MG63 (cell line): ENCODE measurements at regions not wholly inside any gene's neighbourhood (a gene's known extent, or its start where the extent isn't known, plus 50 kb on each side); places are given as distances from the start of the nearest gene placed in this dataset.
A peak's percentile ranks its signal among the peaks of the same experiment; 100 is the strongest.

Source experiments
- DNase-seq: peaks from one replicate; pipeline ENCODE4 v3.0.0-alpha.2; 2020
- H3K27me3 ChIP-seq: fragments of 250-450 bp; sonication (Bioruptor Pico); 2 replicates; pipeline ENCODE4 v1.5.1; 2020; ENCODE audit warnings: mild to moderate bottlenecking, moderate library complexity
- H3K36me3 ChIP-seq: fragments of 250-450 bp; sonication (Bioruptor Pico); 2 replicates; pipeline ENCODE4 v1.5.1; 2020; ENCODE audit warnings: mild to moderate bottlenecking, moderate library complexity
- H3K4me3 ChIP-seq: fragments of 250-450 bp; sonication (Bioruptor Pico); 2 replicates; pipeline ENCODE4 v1.5.1; 2020; ENCODE audit warnings: mild to moderate bottlenecking, moderate library complexity
- H3K9me3 ChIP-seq: fragments of 250-450 bp; sonication (Bioruptor Pico); 2 replicates; pipeline ENCODE4 v1.5.1; 2020; ENCODE audit warnings: mild to moderate bottlenecking, moderate library complexity

DNA sequence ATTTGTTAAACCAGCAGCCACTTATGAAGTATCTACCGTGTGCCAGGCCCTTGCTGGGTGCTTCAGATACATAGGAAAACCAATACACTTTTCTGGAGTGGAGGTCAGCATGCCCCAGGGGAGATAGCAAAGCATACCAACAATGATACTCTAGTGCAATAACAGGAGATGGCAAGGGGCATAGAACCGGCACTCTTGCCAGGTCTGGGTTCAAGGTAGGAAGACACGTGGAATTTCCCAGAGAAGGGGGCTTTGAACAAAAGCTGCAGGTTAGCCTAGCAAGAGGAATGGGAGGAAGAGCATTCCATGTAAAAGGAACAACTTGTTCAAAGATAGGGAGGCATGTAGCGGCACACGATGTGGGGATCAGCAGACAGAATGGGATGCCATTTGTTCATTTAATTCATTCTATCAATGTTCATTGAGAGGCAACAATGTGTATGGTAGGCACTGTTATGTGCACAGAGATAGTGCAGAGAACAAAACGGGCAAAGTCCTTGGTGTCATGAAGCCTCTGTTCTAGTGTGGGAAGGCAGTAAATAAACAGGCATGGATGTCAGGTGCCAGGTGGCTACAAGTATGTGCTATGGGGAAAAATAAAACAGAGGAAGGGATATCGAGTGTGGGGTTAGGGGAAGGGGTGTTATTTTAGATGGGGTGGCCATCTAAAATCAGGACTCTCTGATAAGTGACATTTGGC lies 162.6 kb upstream of the E2F8 start:
- Histone ChIP-seq H3K4me3 (no peak overlapping the region), H3K36me3 (no peaks in the 10 kb centered on the region), H3K27me3 (no peaks in the 10 kb centered on the region), H3K9me3 (no peaks in the 10 kb centered on the region)
- no peak for DNase-seq

DNA sequence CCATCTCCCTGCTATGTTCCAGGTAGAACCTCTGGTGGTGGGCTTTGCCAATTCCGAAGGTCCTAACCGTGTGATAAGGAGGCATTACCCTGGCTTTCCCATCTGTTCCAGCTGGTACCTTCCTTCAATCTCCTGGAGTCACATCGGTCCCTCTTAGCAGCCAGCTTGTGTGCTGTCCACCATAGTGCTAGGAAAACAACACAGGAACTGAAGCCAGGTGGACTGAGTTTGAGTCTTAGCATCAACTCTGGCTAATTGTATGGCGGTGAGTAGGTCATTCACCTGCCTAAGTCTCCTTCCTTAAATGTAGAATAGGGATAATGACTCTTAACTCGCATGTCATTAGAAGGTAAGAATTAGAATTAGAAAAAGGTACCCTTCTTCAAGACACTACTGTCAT lies 159.6 kb upstream of the E2F8 start:
- no peaks in the 10 kb centered on the region for H3K9me3 ChIP-seq
- H3K36me3 ChIP-seq: no peaks in the 10 kb centered on the region
- H3K27me3 ChIP-seq: no peaks in the 10 kb centered on the region
- DNase-seq: no peak
- no peak overlapping the region for H3K4me3 ChIP-seq

DNA sequence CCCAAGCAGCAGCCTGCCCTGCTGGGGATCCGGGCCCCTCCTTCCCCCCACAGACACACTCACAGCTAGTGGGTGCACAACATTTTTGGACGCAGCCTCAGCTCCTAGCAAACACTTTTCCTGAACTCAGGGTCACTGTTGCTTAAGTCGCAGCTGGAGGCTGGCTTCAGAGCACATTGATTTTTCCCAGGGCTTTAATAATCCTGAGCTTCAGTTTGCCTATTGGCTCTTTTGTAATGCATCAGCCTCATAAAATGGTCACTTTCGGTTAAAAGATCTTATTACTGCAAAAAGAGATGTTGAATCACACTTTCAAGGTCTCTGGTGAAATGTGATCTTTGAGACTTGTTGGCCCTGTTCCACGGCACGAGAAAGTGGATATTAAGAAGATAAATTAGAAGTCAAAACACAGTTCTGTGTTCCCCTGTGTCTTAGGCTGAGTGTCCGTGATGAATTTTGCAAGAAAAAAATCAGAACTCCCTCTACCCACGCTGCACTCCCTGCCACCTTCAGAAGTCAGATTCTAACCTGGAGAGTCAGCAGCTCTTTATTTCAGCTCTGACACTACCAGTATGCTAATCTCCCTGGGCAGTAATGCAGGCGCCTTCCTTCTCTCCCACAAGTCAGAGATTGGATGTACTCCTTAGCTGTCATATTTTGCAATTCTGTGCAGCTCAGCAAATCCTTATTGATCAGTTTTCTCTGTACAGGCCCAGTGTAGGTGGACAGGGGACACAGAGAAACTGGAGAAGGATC lies 158.2 kb upstream of the E2F8 start:
- peak; percentile 52 for DNase-seq
- Histone ChIP-seq H3K9me3 (no peaks in the 10 kb centered on the region), H3K27me3 (no peaks in the 10 kb centered on the region), H3K4me3 (no peak overlapping the region), H3K36me3 (no peaks in the 10 kb centered on the region)

DNA sequence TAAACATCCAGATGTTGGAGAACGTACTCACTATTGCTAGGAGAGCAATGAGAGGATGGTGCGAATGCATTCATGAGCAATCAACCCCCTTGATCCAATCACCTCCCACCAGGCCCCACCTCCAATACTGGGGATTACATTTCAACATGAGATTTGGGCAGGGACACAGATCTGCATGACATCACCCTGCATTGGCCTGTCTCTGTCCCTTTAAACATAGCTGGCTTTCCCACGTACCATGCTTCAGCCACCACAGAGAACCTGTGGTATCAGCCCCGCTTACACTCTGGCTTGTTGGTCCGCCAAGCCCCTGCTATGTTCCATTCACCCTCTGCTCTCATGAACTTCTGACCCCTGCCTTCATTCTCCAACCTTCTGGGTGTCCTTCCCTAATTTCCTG lies 157.5 kb upstream of the E2F8 start:
- Histone ChIP-seq H3K4me3 (no peak overlapping the region), H3K9me3 (no peaks in the 10 kb centered on the region), H3K36me3 (no peaks in the 10 kb centered on the region), H3K27me3 (no peaks in the 10 kb centered on the region)
- DNase-seq: no peak

DNA sequence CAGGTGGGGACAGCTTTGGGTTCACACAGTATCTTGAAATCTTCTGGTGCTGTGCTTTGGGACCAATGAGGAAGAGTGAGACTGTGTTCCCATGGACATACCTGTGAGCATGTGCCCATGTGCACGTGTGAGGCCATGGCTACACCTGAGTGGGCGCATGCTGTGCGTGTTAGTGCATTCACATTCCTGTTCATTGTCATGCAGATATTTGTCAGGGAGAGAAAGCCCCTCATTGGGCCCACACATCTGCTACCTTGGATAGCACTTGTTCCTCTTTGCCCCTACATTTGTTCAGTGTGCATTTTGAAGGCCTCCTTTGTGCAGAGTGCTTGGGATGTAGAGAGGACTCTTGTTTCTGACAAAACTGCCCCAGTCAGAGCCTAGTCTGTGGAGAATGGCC lies 154.3 kb upstream of the E2F8 start:
- Histone ChIP-seq H3K9me3 (no peaks in the 10 kb centered on the region), H3K36me3 (no peaks in the 10 kb centered on the region), H3K27me3 (no peaks in the 10 kb centered on the region), H3K4me3 (no peak overlapping the region)
- DNase-seq: no peak

DNA sequence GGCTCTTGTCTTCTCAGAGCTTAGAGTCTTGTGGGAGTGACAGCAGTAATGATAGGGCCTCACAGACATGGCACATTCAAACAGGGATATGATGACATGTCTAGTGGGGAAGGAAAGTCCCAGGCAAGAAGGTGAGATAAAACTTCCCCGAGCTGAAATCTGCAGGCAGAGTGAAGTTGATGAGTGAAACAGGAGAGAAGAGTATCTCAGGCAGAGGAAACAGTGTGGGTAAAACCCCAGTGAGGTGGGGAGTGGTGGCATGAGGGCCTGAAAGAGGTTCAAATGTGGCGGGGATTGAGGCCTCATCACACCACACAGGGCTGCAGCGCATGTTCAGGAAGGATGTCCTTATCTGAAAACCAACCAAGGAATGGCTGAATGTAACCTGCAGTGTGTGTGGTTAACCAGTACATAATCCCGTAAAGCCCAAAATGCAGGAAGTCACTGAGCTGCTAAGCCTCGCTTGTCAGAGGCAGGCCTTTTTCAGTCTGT lies 153.8 kb upstream of the E2F8 start:
- Histone ChIP-seq H3K36me3 (no peaks in the 10 kb centered on the region), H3K27me3 (no peaks in the 10 kb centered on the region), H3K4me3 (no peak overlapping the region), H3K9me3 (no peaks in the 10 kb centered on the region)
- DNase-seq: no peak

DNA sequence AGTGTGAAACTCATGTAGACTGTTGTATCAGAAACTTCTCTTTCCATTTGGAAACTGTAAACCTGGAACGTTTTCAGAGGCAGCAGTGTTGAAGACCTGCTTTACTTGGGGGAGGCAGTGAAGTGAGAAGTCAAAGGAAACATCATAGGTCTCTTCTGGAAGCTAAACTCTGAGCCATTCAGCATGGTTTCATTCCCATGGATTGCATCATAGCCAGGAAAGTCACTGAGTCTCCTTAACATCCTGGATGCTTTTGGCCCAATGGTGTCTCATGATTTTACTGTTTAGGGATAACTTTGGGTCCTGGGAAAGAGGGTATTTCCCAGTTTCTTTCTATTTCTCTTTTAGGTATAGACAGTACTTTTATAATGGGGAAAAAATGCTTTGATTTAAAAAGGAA lies 153.2 kb upstream of the E2F8 start:
- H3K36me3 ChIP-seq: no peaks in the 10 kb centered on the region
- H3K27me3 ChIP-seq: no peaks in the 10 kb centered on the region
- no peak overlapping the region for H3K4me3 ChIP-seq
- H3K9me3 ChIP-seq: no peaks in the 10 kb centered on the region
- no peak for DNase-seq

DNA sequence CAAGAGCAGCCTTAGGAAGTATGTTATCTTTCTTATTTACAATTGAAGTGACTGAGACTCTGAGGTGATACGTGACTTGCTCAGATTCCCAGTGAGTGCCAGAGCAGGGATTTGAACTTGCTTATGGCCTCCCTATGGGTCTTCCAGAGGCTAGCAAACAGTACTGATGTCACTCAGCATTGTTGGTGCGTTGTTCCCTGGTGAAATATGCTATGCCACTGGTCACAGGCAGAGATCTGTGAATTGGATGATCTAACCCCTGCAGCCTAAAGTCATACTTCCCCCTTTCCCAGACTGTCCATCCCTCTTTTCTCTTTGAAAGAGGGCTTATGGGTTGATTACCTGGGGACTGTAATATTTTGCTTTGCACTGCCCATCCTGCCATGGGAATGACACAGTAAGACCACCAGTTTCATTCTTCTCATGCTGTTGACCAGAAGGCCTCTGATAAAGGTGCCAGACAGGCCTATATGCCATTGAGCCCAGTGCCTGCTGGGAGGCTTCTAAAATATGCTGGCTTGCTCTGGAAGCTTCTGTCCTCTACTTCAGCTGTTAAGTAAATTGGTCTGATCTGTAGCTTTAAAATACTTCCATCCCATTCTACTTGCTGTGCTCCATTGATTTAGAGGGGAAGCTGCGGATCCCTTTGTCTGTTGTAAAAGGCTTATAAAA lies 152.2 kb upstream of the E2F8 start:
- DNase-seq: no peak
- Histone ChIP-seq H3K27me3 (no peaks in the 10 kb centered on the region), H3K9me3 (no peaks in the 10 kb centered on the region), H3K36me3 (no peaks in the 10 kb centered on the region), H3K4me3 (no peak overlapping the region)

DNA sequence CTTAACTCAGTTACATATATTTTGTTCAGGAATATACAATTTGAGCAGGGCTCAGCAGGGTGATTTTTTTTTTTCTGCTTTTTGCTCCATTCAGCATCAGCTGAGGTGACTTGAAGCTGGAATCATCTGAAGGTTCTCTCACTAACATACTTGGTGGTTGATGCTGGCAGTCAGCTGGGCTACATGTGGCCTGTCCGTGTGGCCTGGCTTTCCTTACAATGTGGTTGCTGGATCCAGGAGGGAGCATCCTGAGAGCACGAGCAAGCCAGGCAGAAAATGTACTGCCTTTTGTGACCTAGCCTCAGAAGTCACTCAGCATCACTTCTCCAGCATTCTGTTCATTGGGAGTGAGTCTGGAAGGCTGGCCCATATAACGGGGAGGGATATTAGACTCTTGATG lies 151.6 kb upstream of the E2F8 start:
- H3K36me3 ChIP-seq: no peaks in the 10 kb centered on the region
- H3K4me3 ChIP-seq: no peak overlapping the region
- DNase-seq: no peak
- H3K9me3 ChIP-seq: no peaks in the 10 kb centered on the region
- H3K27me3 ChIP-seq: no peaks in the 10 kb centered on the region

DNA sequence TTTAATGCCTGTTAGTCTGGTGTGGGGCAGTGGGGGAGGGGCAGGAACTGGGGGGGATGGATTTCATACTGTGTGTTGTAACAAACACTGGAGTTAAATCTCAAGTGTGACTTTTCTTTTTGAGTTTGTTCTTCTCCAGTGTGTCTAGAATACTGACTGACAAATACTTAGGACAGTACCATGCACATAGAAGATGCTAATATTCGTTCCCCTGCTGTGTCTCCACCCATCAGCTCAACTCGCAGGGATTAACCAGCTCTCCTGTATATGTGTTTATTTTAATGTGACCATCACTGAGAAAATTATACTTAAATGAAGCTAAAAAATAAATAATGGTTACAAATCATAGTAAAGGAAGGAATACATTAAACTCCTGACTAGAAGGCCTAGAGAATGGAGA lies 150.9 kb upstream of the E2F8 start:
- no peaks in the 10 kb centered on the region for H3K36me3 ChIP-seq
- H3K27me3 ChIP-seq: no peaks in the 10 kb centered on the region
- no peaks in the 10 kb centered on the region for H3K9me3 ChIP-seq
- no peak overlapping the region for H3K4me3 ChIP-seq
- no peak for DNase-seq

DNA sequence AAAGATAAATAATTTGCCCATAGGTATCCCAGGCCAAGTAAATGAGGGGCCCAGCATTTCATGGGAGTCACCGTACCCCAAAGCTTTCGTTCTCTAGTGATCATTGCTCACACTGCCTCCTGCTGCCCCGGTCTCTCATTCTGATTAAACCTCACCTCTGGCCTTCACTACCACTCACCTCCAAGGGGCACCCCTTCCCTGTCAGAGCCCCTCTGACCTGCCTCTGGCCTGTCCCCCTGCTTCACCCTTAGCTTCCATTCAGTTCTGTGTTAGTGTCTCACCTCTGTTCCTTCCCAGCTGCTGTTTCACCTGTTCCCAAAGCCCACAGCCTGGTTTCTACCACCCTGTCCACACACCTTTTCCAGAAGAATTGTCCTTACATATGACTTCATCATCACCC lies 150.3 kb upstream of the E2F8 start:
- no peaks in the 10 kb centered on the region for H3K9me3 ChIP-seq
- no peaks in the 10 kb centered on the region for H3K27me3 ChIP-seq
- H3K4me3 ChIP-seq: no peak overlapping the region
- DNase-seq: no peak
- H3K36me3 ChIP-seq: no peaks in the 10 kb centered on the region

DNA sequence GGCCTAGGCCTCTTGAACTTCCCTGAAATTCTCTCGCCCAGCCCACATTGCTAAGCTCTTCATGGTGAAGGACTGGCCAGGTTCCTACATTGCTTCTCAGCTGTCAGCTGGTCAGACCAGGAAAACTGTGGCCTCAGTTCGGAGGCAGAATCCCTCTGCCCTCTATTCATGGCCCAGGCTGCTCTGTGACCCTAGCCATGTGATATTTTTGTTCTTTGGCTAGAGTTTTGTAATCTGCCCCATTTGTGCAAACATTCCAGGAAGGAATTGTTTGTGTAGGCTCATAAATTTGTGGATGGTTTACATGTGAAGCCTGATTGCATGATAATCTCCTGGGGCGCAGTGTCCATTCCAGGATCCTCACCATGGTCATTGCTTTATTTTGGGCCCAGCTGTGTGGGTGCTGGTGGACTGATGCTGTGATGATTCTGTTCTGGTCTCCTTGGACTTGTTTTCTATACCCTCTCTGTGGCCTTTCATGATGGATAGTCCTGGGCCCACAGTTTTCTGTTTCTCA lies 149.1 kb upstream of the E2F8 start:
- Histone ChIP-seq H3K36me3 (no peaks in the 10 kb centered on the region), H3K4me3 (no peak overlapping the region), H3K27me3 (no peaks in the 10 kb centered on the region), H3K9me3 (no peaks in the 10 kb centered on the region)
- DNase-seq: no peak

DNA sequence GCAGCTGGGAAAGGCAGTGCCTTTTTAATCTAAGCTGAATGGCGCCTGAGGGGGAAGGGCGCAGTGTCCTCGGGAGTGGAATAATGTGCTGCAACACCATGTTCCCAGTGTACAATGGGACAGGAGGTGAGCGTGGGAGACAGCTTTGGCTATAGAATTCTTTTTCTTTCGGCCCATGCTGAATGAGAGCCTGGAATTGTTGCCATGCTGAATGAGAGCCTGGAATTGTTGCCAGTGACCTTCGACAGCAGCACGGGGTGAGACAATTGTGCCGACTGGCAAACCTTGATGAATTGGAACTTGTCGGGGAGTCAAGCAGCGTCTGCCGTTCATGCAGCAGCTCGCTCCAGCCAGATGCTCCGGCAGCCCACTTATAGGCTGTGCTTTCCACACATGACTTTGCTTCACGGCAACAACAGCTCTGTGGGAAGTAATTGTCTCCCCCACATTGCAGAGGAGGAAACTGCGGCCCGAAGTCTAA lies 141.4 kb upstream of the E2F8 start:
- no peaks in the 10 kb centered on the region for H3K36me3 ChIP-seq
- DNase-seq: no peak
- no peak overlapping the region for H3K4me3 ChIP-seq
- H3K9me3 ChIP-seq: no peaks in the 10 kb centered on the region
- H3K27me3 ChIP-seq: no peaks in the 10 kb centered on the region

DNA sequence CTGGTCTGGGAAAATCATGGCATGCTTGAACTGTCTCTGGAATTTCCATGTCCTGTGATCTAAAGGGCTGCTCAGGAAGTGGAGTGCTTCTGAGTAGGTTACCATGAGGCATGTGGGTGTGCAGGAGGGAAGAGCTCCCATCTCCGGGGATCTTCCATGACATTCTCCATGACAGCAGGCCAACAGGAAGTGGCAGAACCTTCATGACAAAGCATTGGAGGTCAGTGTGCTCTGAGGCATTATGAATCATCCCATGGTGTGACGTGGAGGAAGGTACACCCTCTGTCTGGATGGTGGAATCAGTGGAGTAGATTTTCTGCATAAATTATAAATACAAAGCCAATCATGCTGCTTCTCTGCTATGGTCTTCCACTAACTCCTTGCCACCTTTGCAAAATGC lies 139.6 kb upstream of the E2F8 start:
- no peak overlapping the region for H3K4me3 ChIP-seq
- H3K9me3 ChIP-seq: no peaks in the 10 kb centered on the region
- no peaks in the 10 kb centered on the region for H3K27me3 ChIP-seq
- H3K36me3 ChIP-seq: no peaks in the 10 kb centered on the region
- peak; percentile 80 for DNase-seq

DNA sequence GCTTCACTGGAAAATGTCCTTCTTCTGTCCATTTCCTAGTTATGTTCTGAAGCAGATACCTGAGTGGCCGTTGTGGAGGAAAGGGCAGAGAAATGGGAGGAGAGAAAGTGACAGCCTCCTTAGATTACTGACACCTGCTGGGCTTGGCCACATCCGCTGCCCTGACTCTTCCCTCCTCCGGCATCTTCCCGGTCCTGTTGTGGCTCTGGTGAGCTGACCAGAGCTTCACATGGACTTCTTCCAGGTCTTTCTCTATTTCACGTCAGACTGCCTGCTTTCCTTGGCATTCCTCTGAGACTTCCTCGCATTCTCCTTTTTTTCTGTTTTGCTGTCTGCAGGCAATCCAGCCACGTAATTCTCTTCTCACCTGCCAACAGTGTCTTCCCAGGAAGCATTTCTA lies 138.7 kb upstream of the E2F8 start:
- Histone ChIP-seq H3K27me3 (no peaks in the 10 kb centered on the region), H3K4me3 (no peak overlapping the region), H3K9me3 (no peaks in the 10 kb centered on the region), H3K36me3 (no peaks in the 10 kb centered on the region)
- DNase-seq: peak; percentile 66

DNA sequence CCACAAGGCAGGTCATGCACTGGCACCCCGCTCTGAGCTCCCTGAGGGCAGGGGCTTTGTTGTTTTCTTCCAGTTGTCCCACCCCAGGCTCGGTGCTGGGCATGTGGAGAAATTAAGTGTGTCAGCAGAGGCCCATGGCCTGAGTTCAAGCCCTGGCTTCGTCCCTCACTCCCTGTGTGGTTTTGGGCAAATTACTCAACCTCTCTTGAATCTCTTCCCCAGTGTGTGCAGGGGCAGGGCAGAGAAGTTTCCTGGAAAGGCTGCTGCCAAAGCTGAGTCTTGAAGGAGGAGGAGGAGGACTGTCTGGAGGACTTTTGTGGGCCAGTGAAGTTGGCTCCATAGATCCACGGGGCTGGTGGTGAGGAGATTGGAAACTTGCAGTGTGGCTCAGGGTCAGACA lies 138.1 kb upstream of the E2F8 start:
- Histone ChIP-seq H3K27me3 (no peaks in the 10 kb centered on the region), H3K36me3 (no peaks in the 10 kb centered on the region), H3K4me3 (no peak overlapping the region), H3K9me3 (no peaks in the 10 kb centered on the region)
- DNase-seq: peak; percentile 23

DNA sequence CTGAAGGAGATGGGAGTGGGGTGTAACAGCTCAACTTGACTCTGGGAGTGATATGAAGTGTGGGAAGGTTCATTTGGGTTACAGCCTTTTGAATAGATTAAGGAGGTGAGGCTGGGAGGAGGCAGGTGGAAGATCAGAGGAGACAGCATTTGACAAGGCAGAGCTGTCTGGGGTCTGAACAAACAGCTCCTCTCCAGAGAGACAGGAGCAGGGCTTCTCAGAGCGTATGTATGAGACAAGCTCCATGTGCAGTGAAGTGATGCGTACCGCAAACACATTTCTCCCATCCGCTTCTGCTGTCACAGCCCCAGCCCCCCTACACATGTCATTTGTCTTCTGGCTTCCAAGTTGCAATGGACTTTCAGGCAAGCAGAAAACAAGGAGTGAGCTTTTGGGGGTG lies 137.1 kb upstream of the E2F8 start:
- Histone ChIP-seq H3K9me3 (no peaks in the 10 kb centered on the region), H3K27me3 (no peaks in the 10 kb centered on the region), H3K36me3 (no peaks in the 10 kb centered on the region), H3K4me3 (no peak overlapping the region)
- no peak for DNase-seq
